ENCODE measurements at regions not wholly inside any gene's neighbourhood (a gene's known extent, or its start where the extent isn't known, plus 50 kb on each side); places are given as distances from the start of the nearest gene placed in this dataset.

- TF ChIP-seq, protein P1, sequence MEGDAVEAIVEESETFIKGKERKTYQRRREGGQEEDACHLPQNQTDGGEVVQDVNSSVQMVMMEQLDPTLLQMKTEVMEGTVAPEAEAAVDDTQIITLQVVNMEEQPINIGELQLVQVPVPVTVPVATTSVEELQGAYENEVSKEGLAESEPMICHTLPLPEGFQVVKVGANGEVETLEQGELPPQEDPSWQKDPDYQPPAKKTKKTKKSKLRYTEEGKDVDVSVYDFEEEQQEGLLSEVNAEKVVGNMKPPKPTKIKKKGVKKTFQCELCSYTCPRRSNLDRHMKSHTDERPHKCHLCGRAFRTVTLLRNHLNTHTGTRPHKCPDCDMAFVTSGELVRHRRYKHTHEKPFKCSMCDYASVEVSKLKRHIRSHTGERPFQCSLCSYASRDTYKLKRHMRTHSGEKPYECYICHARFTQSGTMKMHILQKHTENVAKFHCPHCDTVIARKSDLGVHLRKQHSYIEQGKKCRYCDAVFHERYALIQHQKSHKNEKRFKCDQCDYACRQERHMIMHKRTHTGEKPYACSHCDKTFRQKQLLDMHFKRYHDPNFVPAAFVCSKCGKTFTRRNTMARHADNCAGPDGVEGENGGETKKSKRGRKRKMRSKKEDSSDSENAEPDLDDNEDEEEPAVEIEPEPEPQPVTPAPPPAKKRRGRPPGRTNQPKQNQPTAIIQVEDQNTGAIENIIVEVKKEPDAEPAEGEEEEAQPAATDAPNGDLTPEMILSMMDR (IDR thresholded peaks at IDR 0.05) = no peak
- no peak for TF ChIP-seq POLR2A (IDR thresholded peaks at IDR 0.05)
Measured at GRCh38 chr9:30476826-30477225, 1907.6 kb upstream of the ACO1 start.

Data from right lobe of liver (tissue), 4 donors.